GF-D8 (cell line): ENCODE measurements at regions not wholly inside any gene's neighbourhood (a gene's known extent, or its start where the extent isn't known, plus 50 kb on each side); places are given as distances from the start of the nearest gene placed in this dataset.

Experiments used
- DNase-seq: peaks from one replicate; lab custom pipeline; 2025; lab: John Stamatoyannopoulos, UW

GRCh38 chr6:169906688-169907418 is 155.4 kb downstream of the ERMARD start:
- DNase-seq: no peak

- DNase-seq: no peak
Observed at GRCh38 chr6:169906004-169906687, 154.7 kb downstream of the ERMARD start.

- no peak for DNase-seq
Observed at GRCh38 chr6:169905041-169905807, 153.8 kb downstream of the ERMARD start.

GRCh38 chr6:169904051-169904922 is 152.9 kb downstream of the ERMARD start:
- no peak for DNase-seq

- DNase-seq: no peak
Observed at GRCh38 chr6:169903122-169903521, 151.7 kb downstream of the ERMARD start.

GRCh38 chr6:169902604-169903003 is 151.2 kb downstream of the ERMARD start:
- no peak for DNase-seq

GRCh38 chr6:169902070-169902469 is 150.6 kb downstream of the ERMARD start:
- DNase-seq: no peak

GRCh38 chr6:169899481-169900145 is 148.2 kb downstream of the ERMARD start:
- DNase-seq: no peak

- DNase-seq: no peak
Observed at GRCh38 chr6:169898788-169899480, 147.5 kb downstream of the ERMARD start.

GRCh38 chr6:169897601-169898358 is 146.4 kb downstream of the ERMARD start:
- no peak for DNase-seq

- no peak for DNase-seq
Observed at GRCh38 chr6:169896826-169897456, 145.5 kb downstream of the ERMARD start.

- no peak for DNase-seq
Observed at GRCh38 chr6:169895926-169896761, 144.7 kb downstream of the ERMARD start.

GRCh38 chr6:169895000-169895759 is 143.8 kb downstream of the ERMARD start:
- no peak for DNase-seq

- no peak for DNase-seq
Observed at GRCh38 chr6:169894377-169894960, 143.0 kb downstream of the ERMARD start.

GRCh38 chr6:169893624-169894023 is 142.2 kb downstream of the ERMARD start:
- DNase-seq: no peak

GRCh38 chr6:169891846-169892245 is 140.4 kb downstream of the ERMARD start:
- no peak for DNase-seq

GRCh38 chr6:169891421-169891820 is 140.0 kb downstream of the ERMARD start:
- no peak for DNase-seq
